T follicular helper cell (primary cell): ENCODE measurements at regions not wholly inside any gene's neighbourhood (a gene's known extent, or its start where the extent isn't known, plus 50 kb on each side); places are given as distances from the start of the nearest gene placed in this dataset.
"Not testable (repeated sequence)": the region's sequence is repeated elsewhere in the genome, so short reads cannot be mapped to it uniquely, and the experiment has no call there.

Experiments used
- DNase-seq: peaks from one replicate; pipeline ENCODE4 v3.0.0-alpha.2; 2020; ENCODE audit warnings: low read depth

- DNase-seq = not testable (repeated sequence)
Observed at GRCh38 chr1:143839182-143839581, 132.6 kb downstream of the FAM72C start.

GRCh38 chr1:143838598-143838929 lies 133.2 kb downstream of the FAM72C start:
- not testable (repeated sequence) for DNase-seq

GRCh38 chr1:143837924-143838597 lies 133.7 kb downstream of the FAM72C start:
- not testable (repeated sequence) for DNase-seq

GRCh38 chr1:143833376-143833775 lies 138.4 kb downstream of the FAM72C start:
- DNase-seq = not testable (repeated sequence)

- not testable (repeated sequence) for DNase-seq
Observed at GRCh38 chr1:143832379-143832716, 139.4 kb downstream of the FAM72C start.

GRCh38 chr1:143831479-143832378 lies 140.1 kb downstream of the FAM72C start:
- DNase-seq = not testable (repeated sequence)

GRCh38 chr1:143826162-143826561 lies 145.6 kb downstream of the FAM72C start:
- not testable (repeated sequence) for DNase-seq

GRCh38 chr1:143824266-143824665 lies 147.5 kb downstream of the FAM72C start:
- not testable (repeated sequence) for DNase-seq

GRCh38 chr1:143820058-143820457 lies 151.7 kb downstream of the FAM72C start:
- DNase-seq = not testable (repeated sequence)

GRCh38 chr1:143816369-143816768 lies 155.4 kb downstream of the FAM72C start:
- not testable (repeated sequence) for DNase-seq

GRCh38 chr1:143805374-143805773 lies 166.4 kb downstream of the FAM72C start:
- not testable (repeated sequence) for DNase-seq

- DNase-seq = not testable (repeated sequence)
Observed at GRCh38 chr1:143804707-143805356, 167.0 kb downstream of the FAM72C start.

- not testable (repeated sequence) for DNase-seq
Observed at GRCh38 chr1:143803927-143804411, 167.8 kb downstream of the FAM72C start.

- DNase-seq = not testable (repeated sequence)
Observed at GRCh38 chr1:143803095-143803494, 168.7 kb downstream of the FAM72C start.

- DNase-seq = not testable (repeated sequence)
Observed at GRCh38 chr1:143799568-143800187, 172.1 kb downstream of the FAM72C start.

GRCh38 chr1:143796369-143796768 lies 175.4 kb downstream of the FAM72C start:
- not testable (repeated sequence) for DNase-seq

GRCh38 chr1:143792047-143792937 lies 179.5 kb downstream of the FAM72C start:
- DNase-seq = not testable (repeated sequence)

- DNase-seq = not testable (repeated sequence)
Observed at GRCh38 chr1:143786381-143786780, 185.4 kb downstream of the FAM72C start.

GRCh38 chr1:143785883-143786282 lies 185.9 kb downstream of the FAM72C start:
- not testable (repeated sequence) for DNase-seq

GRCh38 chr1:143784239-143784882 lies 187.4 kb downstream of the FAM72C start:
- DNase-seq = not testable (repeated sequence)
